OCI-M2 (cell line): ENCODE measurements at regions not wholly inside any gene's neighbourhood (a gene's known extent, or its start where the extent isn't known, plus 50 kb on each side); places are given as distances from the start of the nearest gene placed in this dataset.

ENCODE experiments used
- DNase-seq: peaks from one replicate; lab custom pipeline; 2025; ENCODE audit not compliant: unreplicated experiment; lab: John Stamatoyannopoulos, UW

DNA sequence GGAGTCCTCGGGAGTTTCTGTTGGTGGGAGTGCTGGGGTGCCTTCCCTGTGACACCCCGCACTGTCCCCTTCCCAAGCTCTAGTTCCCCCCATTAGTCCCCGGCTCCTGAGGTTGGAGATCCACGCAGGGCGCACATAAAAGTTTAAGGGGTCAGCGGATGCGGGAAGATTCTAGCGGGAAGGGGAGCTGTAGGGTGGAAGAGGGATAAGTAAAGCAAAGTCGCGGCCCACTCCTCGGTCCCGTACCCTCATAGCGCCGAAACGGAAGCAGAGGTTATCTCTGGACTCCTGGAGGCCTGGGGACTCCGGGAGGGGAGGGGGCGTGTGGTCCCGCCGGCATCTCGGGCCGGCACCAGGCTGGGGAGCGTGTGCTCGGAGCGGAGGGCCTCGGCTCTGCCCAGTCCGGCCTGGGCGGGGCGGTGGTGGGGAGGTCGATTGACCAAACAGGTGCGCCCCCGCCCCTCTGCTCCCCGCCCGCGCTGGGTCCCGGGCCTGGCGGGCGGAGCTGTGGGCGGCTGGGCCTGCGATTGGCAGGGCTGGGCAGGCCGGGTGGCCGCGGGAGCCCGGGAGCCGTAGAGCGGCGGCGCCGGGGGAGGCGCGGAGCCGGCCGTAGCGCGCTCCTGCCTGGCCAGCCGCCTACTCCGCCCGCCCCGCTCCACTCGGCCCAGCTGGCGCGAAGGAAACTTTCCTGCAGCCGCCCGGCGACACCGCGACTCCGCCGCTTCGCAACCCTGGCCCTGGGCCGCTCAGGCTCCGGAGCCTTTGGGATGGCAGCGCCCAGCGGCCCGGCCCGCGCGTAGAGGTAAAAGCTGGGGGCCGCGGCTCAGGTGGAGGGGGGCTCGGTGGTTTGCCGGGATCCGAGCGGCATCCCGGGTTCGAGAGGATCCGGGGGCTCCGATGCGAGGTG is 52.2 kb upstream of the DAB2IP start:
- DNase-seq = no peak

DNA sequence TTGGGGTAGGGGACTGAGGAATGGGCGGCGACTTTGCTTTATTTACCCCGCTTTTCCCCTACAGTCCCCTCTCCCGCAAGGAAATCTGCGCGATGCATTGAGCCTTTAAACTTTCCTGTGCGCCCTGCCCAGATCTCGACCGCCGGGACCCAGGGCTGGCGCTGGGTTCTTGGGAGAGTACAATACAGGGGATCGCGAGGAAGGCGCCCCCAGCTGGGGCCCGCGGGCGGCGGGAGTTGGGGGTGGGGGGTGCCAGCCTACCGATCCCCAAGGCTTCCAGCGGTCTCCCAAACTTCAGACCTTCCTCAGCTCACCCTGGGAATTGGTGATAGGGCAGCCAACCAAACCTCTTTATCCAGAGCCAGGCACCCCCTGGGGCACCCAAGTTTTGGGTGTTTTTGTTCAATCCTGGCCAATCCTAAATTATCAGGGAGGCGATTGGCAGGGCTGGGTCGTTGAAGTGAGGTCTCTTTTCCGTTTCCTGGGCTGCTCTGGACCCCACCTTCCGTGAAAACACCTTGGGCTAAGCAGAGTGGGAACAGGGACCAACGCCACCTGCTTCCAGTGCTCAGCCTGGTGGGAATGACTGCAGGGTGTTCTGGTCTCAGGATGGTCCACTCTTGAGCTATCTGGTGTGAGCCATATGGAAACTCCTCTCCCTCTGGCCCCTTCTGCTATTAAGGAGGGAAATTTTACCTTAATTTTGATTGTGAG is 51.4 kb upstream of the DAB2IP start:
- DNase-seq = no peak

DNA sequence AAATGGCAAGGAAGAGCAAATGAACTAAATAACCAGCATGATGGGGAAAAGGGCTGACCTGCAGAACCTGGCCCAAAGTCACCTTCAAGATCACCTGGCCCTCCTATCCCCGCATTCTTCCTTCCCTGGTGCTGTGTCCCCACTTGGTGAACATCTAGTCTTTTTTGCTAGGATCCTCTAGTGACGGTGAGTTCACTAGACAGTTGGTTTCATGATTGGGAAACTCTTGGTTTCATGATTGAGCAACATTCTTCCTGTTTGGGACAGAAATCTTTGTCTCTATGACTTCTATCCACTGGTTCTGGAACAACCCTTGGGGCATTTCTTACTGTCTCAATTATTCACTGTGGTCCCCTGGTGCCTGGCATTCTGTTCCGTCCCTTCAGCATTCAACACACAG is 50.2 kb upstream of the DAB2IP start:
- DNase-seq = no peak
